ENCODE measurements at regions not wholly inside any gene's neighbourhood (a gene's known extent, or its start where the extent isn't known, plus 50 kb on each side); places are given as distances from the start of the nearest gene placed in this dataset.

DNA sequence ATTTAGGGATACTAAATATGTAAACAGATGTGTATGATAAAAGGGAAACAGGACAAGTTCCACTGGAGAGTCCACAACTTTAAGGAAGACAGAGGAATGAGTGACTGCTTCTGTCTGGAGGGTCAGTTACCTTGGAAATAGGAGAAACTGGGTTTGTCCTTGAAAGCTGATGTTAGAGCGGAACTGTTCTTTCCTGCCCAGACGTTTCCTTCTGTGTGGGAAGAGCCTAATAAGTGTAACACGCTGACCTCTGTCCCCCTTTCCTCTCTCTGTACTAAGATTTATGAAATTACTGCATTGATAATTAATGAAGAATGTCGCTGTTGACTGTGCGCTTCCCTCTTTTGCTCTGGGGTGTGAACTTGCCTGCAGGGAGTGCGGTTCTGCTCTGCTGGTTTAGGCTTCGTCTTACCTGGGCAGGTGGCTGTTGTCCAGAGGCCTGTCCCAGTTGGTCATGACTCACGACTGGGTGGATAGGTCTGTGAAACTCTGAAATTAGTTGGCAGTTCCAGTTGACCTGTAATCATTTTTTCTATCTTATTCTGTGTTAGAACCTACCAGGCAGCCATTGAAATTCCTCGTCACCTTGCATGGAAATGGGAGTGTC lies 126.8 kb downstream of the MTRR start:
- Histone ChIP-seq H3K4me1 (ENCODE audit: control insufficient read depth, insufficient read depth, low read length) (no peaks in the 10 kb centered on the region), H3K27ac (ENCODE audit: low read length) (no peak overlapping the region), H3K9me3 (ENCODE audit: control insufficient read depth, insufficient read depth, low read length) (no peaks in the 10 kb centered on the region), H3K27me3 (ENCODE audit: control insufficient read depth, insufficient read depth, low read length) (no peaks in the 10 kb centered on the region), H3K4me3 (ENCODE audit: low read length) (no peak overlapping the region; the same call in 1 of the 2 replicates), H3K36me3 (ENCODE audit: control insufficient read depth, insufficient read depth, low read length) (no peaks in the 10 kb centered on the region)
- no CpG with 5 or more reads among the region's 9 CpGs for WGBS (ENCODE audit: insufficient coverage, insufficient read length)
- DNase-seq (ENCODE audit: low read depth, low spot score): no peak

DNA sequence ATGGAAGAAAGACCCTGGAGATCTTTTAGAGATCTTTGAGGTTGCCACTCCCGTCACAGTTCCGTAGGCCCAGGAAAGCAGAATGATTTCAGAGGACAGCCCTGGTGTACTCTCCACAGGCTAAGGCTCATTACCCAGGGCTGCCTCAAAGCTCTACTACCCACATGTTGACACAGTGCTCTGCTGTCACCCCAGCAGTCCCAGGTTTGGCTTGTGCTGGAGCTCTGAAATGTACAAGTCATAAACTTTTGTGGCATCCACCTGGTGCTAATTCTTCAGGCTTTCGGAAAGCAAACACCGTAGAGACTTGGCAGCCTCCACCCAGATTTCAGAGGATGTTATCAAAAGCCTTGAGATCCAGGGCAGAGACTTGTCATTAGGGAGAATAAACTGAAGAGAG lies 136.5 kb downstream of the MTRR start:
- H3K4me3 ChIP-seq (ENCODE audit: low read length): no peak overlapping the region
- DNase-seq (ENCODE audit: low read depth, low spot score): no peak
- no peaks in the 10 kb centered on the region for H3K9me3 ChIP-seq (ENCODE audit: control insufficient read depth, insufficient read depth, low read length)
- WGBS (ENCODE audit: insufficient coverage, insufficient read length): no CpG with 5 or more reads among the region's 4 CpGs
- no peaks in the 10 kb centered on the region for H3K27me3 ChIP-seq (ENCODE audit: control insufficient read depth, insufficient read depth, low read length)
- H3K36me3 ChIP-seq (ENCODE audit: control insufficient read depth, insufficient read depth, low read length): no peaks in the 10 kb centered on the region
- no peak overlapping the region for H3K27ac ChIP-seq (ENCODE audit: low read length)
- no peaks in the 10 kb centered on the region; the same call in 1 of the 2 replicates for H3K4me1 ChIP-seq (ENCODE audit: control insufficient read depth, insufficient read depth, low read length)

DNA sequence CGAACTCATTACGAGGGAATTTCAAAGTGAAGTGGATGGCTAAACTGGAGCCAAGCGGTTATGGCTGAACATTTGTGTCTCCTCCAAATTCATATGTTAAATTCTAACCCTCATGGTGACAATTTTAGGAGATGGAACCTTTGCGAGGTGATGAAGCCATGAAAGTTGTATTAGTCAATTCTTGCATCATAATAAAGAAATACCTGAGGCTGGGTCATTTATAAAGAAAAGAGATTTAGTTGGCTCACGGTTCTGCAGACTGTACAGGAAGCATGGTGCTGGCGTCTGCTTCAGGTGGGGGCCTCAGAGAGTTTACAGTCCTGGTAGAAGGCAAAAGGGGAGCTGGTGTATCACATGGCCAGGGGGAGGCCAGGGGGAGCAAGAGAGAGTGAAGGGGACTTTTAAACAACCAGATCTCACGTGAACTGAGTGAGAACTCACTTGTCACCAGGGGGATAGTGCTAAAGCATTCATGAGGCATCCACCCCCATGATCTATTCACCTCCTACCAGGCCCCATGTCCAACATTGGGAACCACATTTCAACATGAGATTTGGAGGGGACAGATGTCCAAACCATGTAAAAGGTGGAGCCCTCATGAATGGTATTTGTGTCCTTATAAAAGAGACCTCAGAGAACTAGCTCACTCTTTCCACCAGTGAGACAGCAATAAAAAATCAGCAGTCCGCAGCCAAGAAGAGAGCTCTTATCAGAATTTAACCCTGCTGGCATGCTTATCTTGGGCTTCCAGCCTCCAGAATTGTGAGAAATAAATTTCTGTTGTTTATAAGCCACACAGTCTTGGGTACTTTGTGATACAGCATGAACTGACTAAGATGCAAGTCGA lies 143.4 kb downstream of the MTRR start:
- no peaks in the 10 kb centered on the region for H3K9me3 ChIP-seq (ENCODE audit: control insufficient read depth, insufficient read depth, low read length)
- H3K36me3 ChIP-seq (ENCODE audit: control insufficient read depth, insufficient read depth, low read length): no peaks in the 10 kb centered on the region
- no peak overlapping the region for H3K4me3 ChIP-seq (ENCODE audit: low read length)
- no peak for DNase-seq (ENCODE audit: low read depth, low spot score)
- H3K27me3 ChIP-seq (ENCODE audit: control insufficient read depth, insufficient read depth, low read length): no peaks in the 10 kb centered on the region
- no peaks in the 10 kb centered on the region; the same call in 1 of the 2 replicates for H3K4me1 ChIP-seq (ENCODE audit: control insufficient read depth, insufficient read depth, low read length)
- H3K27ac ChIP-seq (ENCODE audit: low read length): no peak overlapping the region
- 100% methylated on average over 1 of the region's 9 CpGs for WGBS (ENCODE audit: insufficient coverage, insufficient read length)

DNA sequence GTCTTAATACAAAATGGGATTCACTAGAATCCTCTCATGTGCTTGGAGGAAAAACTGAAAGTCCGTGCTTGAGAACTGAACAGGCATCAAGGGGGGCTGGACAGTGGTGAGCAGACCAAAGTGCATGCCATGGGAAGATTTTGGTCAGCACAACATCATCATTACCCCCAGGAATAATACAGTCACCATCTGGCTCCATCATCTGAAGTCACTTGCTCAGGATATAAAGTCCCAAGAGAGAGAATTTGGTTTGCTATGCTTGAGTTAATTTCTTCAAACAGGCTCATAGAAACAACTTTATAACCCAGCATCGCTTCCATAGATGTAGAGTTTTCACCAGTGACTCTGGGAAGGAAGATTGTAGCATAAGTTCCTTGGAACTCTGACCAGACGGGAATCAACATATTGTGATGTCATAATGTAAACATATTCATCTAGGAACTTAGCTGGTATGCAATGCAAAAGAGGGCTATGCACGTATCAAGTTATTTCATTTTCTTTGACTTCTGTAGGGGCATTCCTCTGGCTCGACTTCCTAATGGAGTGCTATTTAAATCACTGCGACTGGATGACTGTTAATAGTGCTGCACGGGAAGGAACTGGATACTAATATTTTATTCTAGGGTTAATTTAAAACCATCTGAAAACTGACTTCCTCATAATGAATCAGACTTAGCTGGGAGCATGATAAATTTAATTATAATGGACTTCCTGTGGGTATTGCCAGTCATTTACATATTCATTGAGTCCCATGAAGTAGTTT lies 145.2 kb downstream of the MTRR start:
- no peaks in the 10 kb centered on the region for H3K27me3 ChIP-seq (ENCODE audit: control insufficient read depth, insufficient read depth, low read length)
- no CpG with 5 or more reads among the region's 7 CpGs for WGBS (ENCODE audit: insufficient coverage, insufficient read length)
- H3K4me1 ChIP-seq (ENCODE audit: control insufficient read depth, insufficient read depth, low read length): no peaks in the 10 kb centered on the region
- no peak overlapping the region for H3K27ac ChIP-seq (ENCODE audit: low read length)
- no peak for DNase-seq (ENCODE audit: low read depth, low spot score)
- H3K36me3 ChIP-seq (ENCODE audit: control insufficient read depth, insufficient read depth, low read length): no peaks in the 10 kb centered on the region
- H3K9me3 ChIP-seq (ENCODE audit: control insufficient read depth, insufficient read depth, low read length): no peaks in the 10 kb centered on the region
- H3K4me3 ChIP-seq (ENCODE audit: low read length): no peak overlapping the region

DNA sequence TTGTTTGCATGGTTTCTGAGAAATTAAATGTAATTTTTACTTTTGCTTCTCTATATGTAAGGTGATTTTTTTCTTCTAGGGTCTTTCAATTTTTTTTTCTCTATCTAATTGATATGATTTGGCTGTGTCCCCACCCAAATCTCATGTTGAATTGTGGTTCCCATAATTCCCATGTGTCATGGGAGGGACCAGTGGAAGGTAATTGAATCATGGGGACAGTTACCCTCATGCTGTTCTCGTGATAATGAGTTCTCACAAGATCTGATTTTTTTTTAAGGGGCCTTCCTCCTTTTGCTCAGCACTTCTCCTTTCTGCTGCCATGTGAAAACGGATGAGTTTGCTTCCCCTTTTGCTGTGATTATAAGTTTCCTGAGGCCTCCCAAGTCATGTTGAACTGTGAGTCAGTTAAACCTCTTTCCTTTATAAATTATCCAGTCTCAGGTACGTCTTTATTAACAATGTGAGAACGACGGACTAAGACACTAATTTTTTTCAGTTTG lies 150.8 kb downstream of the MTRR start:
- WGBS (ENCODE audit: insufficient coverage, insufficient read length): no CpG with 5 or more reads among the region's 5 CpGs
- DNase-seq (ENCODE audit: low read depth, low spot score): no peak
- Histone ChIP-seq H3K36me3 (ENCODE audit: control insufficient read depth, insufficient read depth, low read length) (no peaks in the 10 kb centered on the region), H3K9me3 (ENCODE audit: control insufficient read depth, insufficient read depth, low read length) (no peaks in the 10 kb centered on the region), H3K4me1 (ENCODE audit: control insufficient read depth, insufficient read depth, low read length) (no peaks in the 10 kb centered on the region), H3K27me3 (ENCODE audit: control insufficient read depth, insufficient read depth, low read length) (no peaks in the 10 kb centered on the region), H3K27ac (ENCODE audit: low read length) (no peak overlapping the region), H3K4me3 (ENCODE audit: low read length) (no peak overlapping the region)

DNA sequence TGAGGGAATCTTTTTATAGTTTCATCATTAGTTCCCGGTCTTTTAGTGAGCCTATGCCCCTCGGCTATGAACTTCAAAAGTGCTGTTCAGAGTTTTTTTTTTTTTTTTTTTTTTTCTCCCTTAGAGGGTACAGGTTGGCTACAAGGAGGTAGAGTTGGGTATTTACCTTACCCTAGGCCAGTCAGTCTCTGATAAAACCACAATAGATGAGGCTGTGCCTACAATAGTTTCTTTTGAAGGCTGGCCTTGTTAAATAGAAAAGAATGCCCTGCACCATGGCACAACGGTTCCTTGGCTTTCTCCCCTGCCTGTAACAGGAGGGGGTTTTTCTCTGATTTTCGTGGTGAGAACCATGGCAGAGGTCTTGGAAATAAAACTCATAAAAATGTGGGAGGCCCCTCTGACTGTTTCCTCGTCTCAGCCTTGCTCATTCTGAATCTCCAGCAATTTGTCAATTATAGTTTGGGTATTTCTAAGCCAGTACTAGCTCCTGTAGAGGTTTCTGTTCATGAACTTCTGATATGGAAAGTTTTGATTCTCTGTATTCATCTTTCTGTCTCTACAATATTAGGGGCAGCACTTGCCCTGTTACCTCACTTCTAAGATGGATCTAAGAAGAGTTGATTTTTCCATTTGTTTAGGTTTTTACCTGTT lies 152.0 kb downstream of the MTRR start:
- H3K27ac ChIP-seq (ENCODE audit: low read length): no peak overlapping the region
- H3K4me1 ChIP-seq (ENCODE audit: control insufficient read depth, insufficient read depth, low read length): no peaks in the 10 kb centered on the region
- DNase-seq (ENCODE audit: low read depth, low spot score): no peak
- no peaks in the 10 kb centered on the region for H3K9me3 ChIP-seq (ENCODE audit: control insufficient read depth, insufficient read depth, low read length)
- no peaks in the 10 kb centered on the region for H3K36me3 ChIP-seq (ENCODE audit: control insufficient read depth, insufficient read depth, low read length)
- no CpG with 5 or more reads among the region's 5 CpGs for WGBS (ENCODE audit: insufficient coverage, insufficient read length)
- H3K4me3 ChIP-seq (ENCODE audit: low read length): no peak overlapping the region
- no peaks in the 10 kb centered on the region for H3K27me3 ChIP-seq (ENCODE audit: control insufficient read depth, insufficient read depth, low read length)

DNA sequence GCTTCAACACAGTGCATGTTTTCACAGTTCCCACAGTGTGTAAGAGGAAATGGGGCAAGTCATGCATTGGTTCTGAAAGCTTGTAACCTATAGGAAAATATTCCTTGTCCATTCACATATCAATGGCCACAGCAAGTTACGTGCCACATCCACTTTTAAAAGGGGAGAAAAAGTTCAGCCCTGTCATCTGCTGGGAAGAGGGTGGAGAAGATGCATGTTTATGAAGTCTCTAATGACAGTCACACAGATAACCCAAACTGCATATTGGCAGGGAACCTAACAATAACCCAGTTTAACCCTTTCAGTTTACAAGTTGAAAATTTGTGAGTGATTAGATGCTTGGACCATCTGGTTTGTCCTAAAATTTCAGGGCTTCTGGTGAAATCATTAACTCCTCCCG lies 159.3 kb downstream of the MTRR start:
- Histone ChIP-seq H3K9me3 (ENCODE audit: control insufficient read depth, insufficient read depth, low read length) (no peaks in the 10 kb centered on the region), H3K4me1 (ENCODE audit: control insufficient read depth, insufficient read depth, low read length) (no peaks in the 10 kb centered on the region), H3K27me3 (ENCODE audit: control insufficient read depth, insufficient read depth, low read length) (no peaks in the 10 kb centered on the region), H3K27ac (ENCODE audit: low read length) (no peak overlapping the region), H3K36me3 (ENCODE audit: control insufficient read depth, insufficient read depth, low read length) (no peaks in the 10 kb centered on the region), H3K4me3 (ENCODE audit: low read length) (no peak overlapping the region)
- WGBS (ENCODE audit: insufficient coverage, insufficient read length): no CpG with 5 or more reads among the region's 2 CpGs
- DNase-seq (ENCODE audit: low read depth, low spot score): no peak

DNA sequence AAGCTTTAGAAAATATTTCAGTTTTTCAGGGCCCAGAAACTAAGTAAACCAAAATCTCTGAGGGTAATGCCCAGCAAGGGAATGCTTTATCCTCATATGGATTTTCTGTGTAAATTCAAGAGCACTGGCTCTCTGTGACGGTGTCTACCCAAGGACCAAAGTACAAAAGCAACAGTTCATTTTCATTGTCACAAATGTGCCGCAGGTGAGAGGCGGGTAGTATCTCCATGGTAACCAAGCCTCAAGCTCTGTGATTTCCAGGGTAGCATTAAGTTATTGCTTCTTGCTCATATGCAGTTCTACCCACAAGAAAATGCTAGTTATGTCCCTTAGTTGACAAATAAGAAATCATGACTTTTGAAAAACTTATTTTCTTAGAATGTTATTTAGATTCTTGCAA lies 164.3 kb downstream of the MTRR start:
- Histone ChIP-seq H3K4me3 (ENCODE audit: low read length) (no peak overlapping the region), H3K9me3 (ENCODE audit: control insufficient read depth, insufficient read depth, low read length) (no peaks in the 10 kb centered on the region), H3K4me1 (ENCODE audit: control insufficient read depth, insufficient read depth, low read length) (no peaks in the 10 kb centered on the region), H3K36me3 (ENCODE audit: control insufficient read depth, insufficient read depth, low read length) (no peaks in the 10 kb centered on the region), H3K27ac (ENCODE audit: low read length) (no peak overlapping the region), H3K27me3 (ENCODE audit: control insufficient read depth, insufficient read depth, low read length) (no peaks in the 10 kb centered on the region)
- no CpG with 5 or more reads among the region's 3 CpGs for WGBS (ENCODE audit: insufficient coverage, insufficient read length)
- DNase-seq (ENCODE audit: low read depth, low spot score): no peak

DNA sequence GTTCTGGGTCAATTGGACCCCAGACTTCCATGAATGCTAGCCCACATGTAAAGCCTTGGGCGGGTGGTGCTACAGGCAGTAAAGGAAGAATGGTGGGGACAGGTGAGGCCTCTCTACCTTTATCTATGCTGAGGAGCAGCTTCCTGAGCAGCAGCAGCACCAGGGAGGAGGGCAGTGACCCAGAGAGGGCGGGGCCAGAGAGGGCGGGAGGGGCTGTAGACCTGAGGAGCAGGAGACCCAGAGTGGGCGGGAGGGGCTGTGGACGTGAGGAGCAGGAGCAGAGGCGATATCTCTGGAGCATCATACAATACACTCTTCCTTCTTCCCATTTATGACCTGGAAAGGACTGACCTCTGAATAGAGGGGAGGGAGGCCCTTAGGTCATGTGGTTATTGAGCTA lies 165.9 kb downstream of the MTRR start:
- H3K36me3 ChIP-seq (ENCODE audit: control insufficient read depth, insufficient read depth, low read length): no peaks in the 10 kb centered on the region
- H3K4me1 ChIP-seq (ENCODE audit: control insufficient read depth, insufficient read depth, low read length): no peaks in the 10 kb centered on the region
- H3K27ac ChIP-seq (ENCODE audit: low read length): no peak overlapping the region
- H3K4me3 ChIP-seq (ENCODE audit: low read length): no peak overlapping the region
- no peaks in the 10 kb centered on the region for H3K27me3 ChIP-seq (ENCODE audit: control insufficient read depth, insufficient read depth, low read length)
- WGBS (ENCODE audit: insufficient coverage, insufficient read length): no CpG with 5 or more reads among the region's 6 CpGs
- DNase-seq (ENCODE audit: low read depth, low spot score): no peak
- no peaks in the 10 kb centered on the region for H3K9me3 ChIP-seq (ENCODE audit: control insufficient read depth, insufficient read depth, low read length)

DNA sequence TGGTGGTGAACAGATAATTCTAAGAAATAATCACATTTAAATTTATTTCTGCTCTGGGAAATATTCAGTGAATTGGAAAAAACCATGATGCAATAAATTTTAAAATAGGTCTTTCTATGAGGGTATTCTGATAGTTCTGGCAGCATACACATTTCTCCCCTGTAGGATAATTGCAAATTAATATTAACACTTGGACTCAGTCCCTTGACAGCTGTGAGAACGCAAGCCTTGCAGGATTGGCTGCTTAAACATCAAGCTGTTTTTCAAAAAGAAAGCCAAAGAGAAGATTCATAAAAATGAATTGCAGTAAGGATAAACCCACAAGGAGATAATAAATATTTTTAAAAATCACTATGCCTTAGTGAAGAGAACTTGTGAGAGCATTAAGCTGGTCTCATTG lies 180.0 kb downstream of the MTRR start:
- Histone ChIP-seq H3K36me3 (ENCODE audit: control insufficient read depth, insufficient read depth, low read length) (no peaks in the 10 kb centered on the region), H3K9me3 (ENCODE audit: control insufficient read depth, insufficient read depth, low read length) (no peaks in the 10 kb centered on the region), H3K27me3 (ENCODE audit: control insufficient read depth, insufficient read depth, low read length) (no peaks in the 10 kb centered on the region), H3K4me1 (ENCODE audit: control insufficient read depth, insufficient read depth, low read length) (no peaks in the 10 kb centered on the region), H3K4me3 (ENCODE audit: low read length) (no peak overlapping the region), H3K27ac (ENCODE audit: low read length) (no peak overlapping the region)
- no CpG with 5 or more reads among the region's 1 CpG for WGBS (ENCODE audit: insufficient coverage, insufficient read length)
- no peak for DNase-seq (ENCODE audit: low read depth, low spot score)

All from iPS DF 6.9 (cell line).